Tibial nerve (tissue), 4 donors: ENCODE measurements at regions not wholly inside any gene's neighbourhood (a gene's known extent, or its start where the extent isn't known, plus 50 kb on each side); places are given as distances from the start of the nearest gene placed in this dataset.

Experiments used
- CTCF ChIP-seq, 5 experiments: fragments of 200-600 bp in 3 of 5; fragments of 450-650 bp in 2 of 5; sonication (generic) in 3 of 5; IDR thresholded peaks; one replicate each; pipeline ENCODE4 v1.5.1; 2016 to 2019; ENCODE audit warnings: antibody characterized with exemption in 5 of 5, mild to moderate bottlenecking in 3 of 5, moderate library complexity in 2 of 5
- EP300 ChIP-seq, 2 donors: sonication (generic); formaldehyde crosslinking; IDR thresholded peaks; one replicate each; pipeline ENCODE4 v1.6.1; 2017; ENCODE audit warnings: antibody characterized with exemption in 2 of 2, mild to moderate bottlenecking in 1 of 2
- POLR2A ChIP-seq, 2 donors: fragments of 450-650 bp; IDR thresholded peaks; one replicate each; pipeline ENCODE4 v1.6.1; 2017; ENCODE audit warnings: antibody characterized with exemption in 2 of 2, mild to moderate bottlenecking in 2 of 2, moderate library complexity in 2 of 2

- TF ChIP-seq POLR2A (IDR thresholded peaks at IDR 0.05), result no peak
- TF ChIP-seq EP300 (IDR thresholded peaks at IDR 0.05), result no peak
- TF ChIP-seq CTCF (IDR thresholded peaks at IDR 0.05), result no peak
Observed at GRCh38 chr10:21159669-21160068, 262.6 kb upstream of the NEBL start.
